H9 (cell line): ENCODE measurements at regions not wholly inside any gene's neighbourhood (a gene's known extent, or its start where the extent isn't known, plus 50 kb on each side); places are given as distances from the start of the nearest gene placed in this dataset.

Experiments
- DNase-seq: peaks from one replicate; pipeline ENCODE4 v3.0.0-alpha.2; 2017
- H2AFZ ChIP-seq: one replicate; pipeline ENCODE4 v1.6.1; 2013; ENCODE audit warnings: mild to moderate bottlenecking, low read length, control low read depth, moderate library complexity
- H2AK5ac ChIP-seq: 2 replicates; pipeline ENCODE4 v1.6.1; 2013; ENCODE audit warnings: low read length, control low read depth, mixed read lengths; ENCODE audit not compliant: insufficient read length
- H2BK120ac ChIP-seq: one replicate; pipeline ENCODE4 v1.6.1; 2013; ENCODE audit warnings: low read depth, mild to moderate bottlenecking, low read length, control low read depth, inconsistent platforms; ENCODE audit not compliant: poor library complexity, severe bottlenecking
- H2BK12ac ChIP-seq: 2 replicates; pipeline ENCODE4 v1.6.1; 2013; ENCODE audit warnings: low read length, control low read depth, mixed read lengths, low read depth; ENCODE audit not compliant: insufficient read length
- H2BK15ac ChIP-seq: 2 replicates; pipeline ENCODE4 v1.6.1; 2013; ENCODE audit warnings: low read depth, low read length, control low read depth
- H2BK20ac ChIP-seq: one replicate; pipeline ENCODE4 v1.6.1; 2013; ENCODE audit warnings: low read depth, mild to moderate bottlenecking, low read length, control low read depth, inconsistent platforms; ENCODE audit not compliant: poor library complexity, severe bottlenecking
- H2BK5ac ChIP-seq: 2 replicates; pipeline ENCODE4 v1.6.1; 2013; ENCODE audit warnings: low read length, control low read depth, mixed read lengths; ENCODE audit not compliant: insufficient read length
- H3K14ac ChIP-seq: 2 replicates; pipeline ENCODE4 v1.6.1; 2013; ENCODE audit warnings: low read length, control low read depth; ENCODE audit not compliant: insufficient read depth
- H3K18ac ChIP-seq: 2 replicates; pipeline ENCODE4 v1.6.1; 2013; ENCODE audit warnings: low read depth, mild to moderate bottlenecking, mixed read lengths, low read length, control low read depth; ENCODE audit not compliant: insufficient read length
- H3K23ac ChIP-seq: 2 replicates; pipeline ENCODE4 v1.6.1; 2013; ENCODE audit warnings: low read length, control low read depth, mixed read lengths, low read depth; ENCODE audit not compliant: insufficient read length
- H3K23me2 ChIP-seq: 2 replicates; pipeline ENCODE4 v1.6.1; 2013; ENCODE audit warnings: low read depth, mild to moderate bottlenecking, mixed read lengths, low read length, control low read depth; ENCODE audit not compliant: insufficient read length, poor library complexity, severe bottlenecking
- H3K27ac ChIP-seq: 2 replicates; pipeline ENCODE4 v1.5.1; 2013; ENCODE audit warnings: low read length, control low read depth, mixed read lengths, low read depth; ENCODE audit not compliant: insufficient read length
- H3K27me3 ChIP-seq: 2 replicates; pipeline ENCODE4 v1.6.1; 2013; ENCODE audit warnings: low read length, control low read depth, inconsistent platforms; ENCODE audit not compliant: insufficient read depth
- H3K4ac ChIP-seq: 2 replicates; pipeline ENCODE4 v1.6.1; 2013; ENCODE audit warnings: low read depth, mild to moderate bottlenecking, control low read depth, inconsistent platforms, low read length, moderate library complexity
- H3K4me1 ChIP-seq: 2 replicates; pipeline ENCODE4 v1.6.1; 2013; ENCODE audit warnings: low read length, control low read depth, inconsistent platforms; ENCODE audit not compliant: insufficient read depth
- H3K4me2 ChIP-seq: 2 replicates; pipeline ENCODE4 v1.6.1; 2013; ENCODE audit warnings: low read length, control low read depth, mixed read lengths; ENCODE audit not compliant: insufficient read length, insufficient read depth
- H3K56ac ChIP-seq: 2 replicates; pipeline ENCODE4 v1.6.1; 2013; ENCODE audit warnings: low read depth, mild to moderate bottlenecking, mixed read lengths, low read length, control low read depth; ENCODE audit not compliant: insufficient read length
- H3K79me1 ChIP-seq: 2 replicates; pipeline ENCODE4 v1.6.1; 2013; ENCODE audit warnings: low read depth, mild to moderate bottlenecking, moderate library complexity, low read length, control low read depth, inconsistent platforms; ENCODE audit not compliant: insufficient read depth, poor library complexity, severe bottlenecking
- H3K79me2 ChIP-seq: 2 replicates; pipeline ENCODE4 v1.6.1; 2013; ENCODE audit warnings: low read length, control low read depth, inconsistent platforms; ENCODE audit not compliant: insufficient read depth
- H3K9ac ChIP-seq: 2 replicates; pipeline ENCODE4 v1.6.1; 2013; ENCODE audit warnings: low read length, control low read depth, mixed read lengths; ENCODE audit not compliant: insufficient read length; ENCODE audit errors: extremely low read depth
- H3K9me3 ChIP-seq: one replicate; pipeline ENCODE4 v1.6.1; 2013; ENCODE audit warnings: low read depth, low read length, inconsistent platforms; ENCODE audit not compliant: control insufficient read depth
- H3T11ph ChIP-seq: one replicate; pipeline ENCODE4 v1.6.1; 2013; ENCODE audit warnings: mild to moderate bottlenecking, low read length, control low read depth, inconsistent platforms
- H4K20me1 ChIP-seq: one replicate; pipeline ENCODE4 v1.6.1; 2013; ENCODE audit not compliant: control insufficient read depth, insufficient read length, insufficient read depth
- H4K5ac ChIP-seq: 2 replicates; pipeline ENCODE4 v1.6.1; 2013; ENCODE audit warnings: low read depth, mild to moderate bottlenecking, mixed read lengths, low read length, control low read depth; ENCODE audit not compliant: insufficient read length
- H4K8ac ChIP-seq: replicated peaks from 2 replicates; pipeline ENCODE4 v1.6.1; 2013; ENCODE audit warnings: low read length, control low read depth, mixed read lengths, low read depth; ENCODE audit not compliant: insufficient read length
- H4K91ac ChIP-seq: 2 replicates; pipeline ENCODE4 v1.6.1; 2013; ENCODE audit warnings: low read depth, mild to moderate bottlenecking, moderate library complexity, mixed read lengths, low read length, control low read depth; ENCODE audit not compliant: insufficient read length
- H3K27ac Mint-ChIP-seq, 3 experiments: 2 replicates in 2 of 3; 3 replicates in 1 of 3; pipeline ENCODE4 v1.8.0; 2020 to 2021; ENCODE audit warnings: mixed read lengths in 3 of 3, mild to moderate bottlenecking in 1 of 3, moderate library complexity in 1 of 3
- H3K27me3 Mint-ChIP-seq: 2 replicates; pipeline ENCODE4 v1.8.0; 2021; ENCODE audit warnings: low read depth, mild to moderate bottlenecking, moderate library complexity, mixed read lengths
- H3K36me3 Mint-ChIP-seq, 3 experiments: 2 replicates in 2 of 3; 3 replicates in 1 of 3; pipeline ENCODE4 v1.8.0; 2020 to 2021; ENCODE audit warnings: low read depth in 3 of 3, mixed read lengths in 3 of 3; ENCODE audit not compliant: insufficient read depth in 1 of 3
- H3K4me1 Mint-ChIP-seq, 2 experiments: 2 replicates each; pipeline ENCODE4 v1.8.0; 2020; ENCODE audit warnings: mixed read lengths in 2 of 2
- H3K4me3 Mint-ChIP-seq, 2 experiments: 2 replicates in 1 of 2; 3 replicates in 1 of 2; pipeline ENCODE4 v1.8.0; 2020 to 2021; ENCODE audit warnings: mild to moderate bottlenecking in 2 of 2, mixed read lengths in 2 of 2, moderate library complexity in 1 of 2
- H3K9me3 Mint-ChIP-seq, 2 experiments: 2 replicates in 1 of 2; 3 replicates in 1 of 2; pipeline ENCODE4 v1.8.0; 2020; ENCODE audit warnings: mild to moderate bottlenecking in 2 of 2, mixed read lengths in 2 of 2, moderate library complexity in 1 of 2
- CTCF ChIP-seq: fragments of 200-600 bp; sonication (generic); conservative IDR thresholded peaks from 3 replicates; pipeline ENCODE4 v1.8.0; 2021; ENCODE audit warnings: antibody characterized with exemption, mild to moderate bottlenecking
- WGBS: extraction: QIAGEN DNeasy Blood & Tissue Kit; methylation state at CpG from one replicate; pipeline ENCODE4 v1.1.7; 2013; ENCODE audit warnings: missing lambda C conversion rate, low lambda C conversion rate, mixed read lengths; ENCODE audit not compliant: insufficient read length; ENCODE audit errors: extremely low coverage; 5-methylcytosine and 5-hydroxymethylcytosine counted together

- Histone ChIP-seq H3K9ac (no peak overlapping the region), H3K27ac (no peak overlapping the region), H2AK5ac (no peak overlapping the region), H3K4ac (no peak overlapping the region), H2BK120ac (no peak overlapping the region), H3K23ac (no peak overlapping the region), H3K79me1 (no peaks in the 10 kb centered on the region), H4K91ac (no peak overlapping the region), H3K18ac (no peak overlapping the region), H3K4me2 (no peak overlapping the region), H4K20me1 (no peaks in the 10 kb centered on the region), H3K4me1 (no peaks in the 10 kb centered on the region; the same call in 1 of the 2 replicates), H4K8ac (no peak overlapping the region), H2BK20ac (no peak overlapping the region), H3K23me2 (no peaks in the 10 kb centered on the region), H3K79me2 (no peaks in the 10 kb centered on the region), H3K56ac (no peak overlapping the region), H2BK5ac (no peak overlapping the region), H3K14ac (no peak overlapping the region), H3T11ph (no peak overlapping the region), H2BK15ac (no peak overlapping the region), H2AFZ (no peak overlapping the region), H2BK12ac (no peak overlapping the region), H3K9me3 (no peaks in the 10 kb centered on the region), H4K5ac (no peak overlapping the region), H3K27me3 (no peaks in the 10 kb centered on the region)
- no peak for TF ChIP-seq CTCF
- Mint-ChIP-seq H3K27ac (no peak overlapping the region), H3K4me3 (no peak overlapping the region), H3K27me3 (peaks cover 15% of the 10 kb centered on the region), H3K4me1 (peaks cover 21 to 27% of the 10 kb centered on the region in 2 experiments), H3K9me3 (peaks cover 0 to 2% of the 10 kb centered on the region in 2 experiments; a peak in 2 of 5 replicates), H3K36me3 (peaks cover 0 to 1% (median 0%) of the 10 kb centered on the region in 3 experiments; a peak in 2 of 7 replicates)
- WGBS: no CpG with 5 or more reads among the region's 6 CpGs
- no peak for DNase-seq
Observed at GRCh38 chr1:5774019-5774418, 218.2 kb downstream of the NPHP4 start.
